HepG2 (cell line): ENCODE measurements at regions not wholly inside any gene's neighbourhood (a gene's known extent, or its start where the extent isn't known, plus 50 kb on each side); places are given as distances from the start of the nearest gene placed in this dataset.

Source experiments
- ATAC-seq: fragments of 200-7000 bp; cut with Tn5 transposase; 3 replicates; pipeline ENCODE4 v1.9.1; 2020; ENCODE audit warnings: mild to moderate bottlenecking, moderate library complexity
- BruUV-seq: library from RNA; stranded (reverse); fragments of 400-500 nt; replicated peaks from 2 replicates; lab custom pipeline; 2021; lab: Mats Ljungman, UMichigan
- CTCF ChIA-PET: fragments of 300-600 bp; formaldehyde crosslinking; extraction: SDS; loops from one replicate; lab custom pipeline; 2021; ENCODE audit warnings: low total read pairs, inconsistent platforms, low intra/inter-chr PET ratio; lab: Yijun Ruan, JAX
- POLR2A ChIA-PET: fragments of 350-600 bp; sonication (Branson Sonifier 250); formaldehyde crosslinking; loops from one replicate; lab custom pipeline; 2020; ENCODE audit warnings: antibody characterized with exemption, inconsistent platforms; lab: Yijun Ruan, JAX
- DNase-seq: peaks from one replicate; pipeline ENCODE4 v3.0.0-alpha.2; 2015; ENCODE audit warnings: low spot score
- FAIRE-seq: peaks from 3 replicates; lab custom pipeline; 2011; peaks lifted over from hg19 to GRCh38; lab: Jason Lieb, UNC
- H2AFZ ChIP-seq: one replicate; pipeline ENCODE4 v1.6.1; 2011; ENCODE audit warnings: low read length, inconsistent platforms
- H3K27ac ChIP-seq: fragments of 300-600 bp; 3 replicates; pipeline ENCODE4 v1.8.0; 2011; ENCODE audit warnings: mixed run types, mild to moderate bottlenecking, mixed read lengths, low read length, inconsistent platforms; ENCODE audit not compliant: insufficient read depth; ENCODE audit errors: extremely low read length
- H3K27me3 ChIP-seq, 2 experiments: fragments of 200-600 bp in 1 of 2; 2 replicates in 1 of 2; 3 replicates in 1 of 2; pipeline versions ENCODE4 v1.6.0 to v1.8.0; 2011; ENCODE audit warnings: low read length in 2 of 2, mild to moderate bottlenecking in 2 of 2, moderate library complexity in 2 of 2, inconsistent platforms in 1 of 2; ENCODE audit not compliant: insufficient read depth in 2 of 2, control insufficient read depth in 1 of 2
- H3K36me3 ChIP-seq, 2 experiments: fragments of 200-600 bp in 1 of 2; replicated peaks in 1 of 2; 2 replicates in 1 of 2; 3 replicates in 1 of 2; pipeline versions ENCODE4 v1.5.1 to v1.8.0; 2011; ENCODE audit warnings: low read length in 2 of 2, inconsistent platforms in 1 of 2; ENCODE audit not compliant: insufficient read depth in 2 of 2, control insufficient read depth in 1 of 2
- H3K4me1 ChIP-seq: 2 replicates; pipeline ENCODE4 v1.5.1; 2012; ENCODE audit warnings: low read length, inconsistent platforms; ENCODE audit not compliant: insufficient read depth
- H3K4me2 ChIP-seq: 2 replicates; pipeline ENCODE4 v1.6.0; 2011; ENCODE audit warnings: low read depth, low read length, inconsistent platforms
- H3K4me3 ChIP-seq, 3 experiments: fragments of 200-600 bp in 1 of 3; sonication (generic), shearing (Covaris generic) in 1 of 3; replicated peaks in 1 of 3; 2 replicates each; pipeline ENCODE4 v1.5.1; 2011 to 2016; ENCODE audit warnings: low read length in 3 of 3, inconsistent platforms in 2 of 3, low read depth in 2 of 3, mild to moderate bottlenecking in 2 of 3, control low read depth in 1 of 3, mixed read lengths in 1 of 3; ENCODE audit not compliant: insufficient read depth in 1 of 3
- H3K79me2 ChIP-seq: one replicate; pipeline ENCODE4 v1.6.1; 2011; ENCODE audit warnings: low read length, inconsistent platforms; ENCODE audit not compliant: insufficient read depth
- H3K9ac ChIP-seq: 2 replicates; pipeline ENCODE4 v1.6.0; 2011; ENCODE audit warnings: mild to moderate bottlenecking, low read depth, low read length, inconsistent platforms; ENCODE audit not compliant: insufficient read depth
- H3K9me3 ChIP-seq: 2 replicates; pipeline ENCODE4 v1.5.1; 2012; ENCODE audit warnings: mild to moderate bottlenecking, low read length
- H4K20me1 ChIP-seq: 2 replicates; pipeline ENCODE4 v1.6.0; 2011; ENCODE audit warnings: inconsistent platforms, mild to moderate bottlenecking, low read length, moderate library complexity; ENCODE audit not compliant: insufficient read depth
- JDP2 ChIP-seq: sonication (generic); formaldehyde crosslinking; IDR thresholded peaks from 2 replicates; pipeline ENCODE4 v1.8.1; 2022; ENCODE audit warnings: missing genetic modification reagents, borderline replicate concordance
- SIX1 ChIP-seq: sonication (generic); formaldehyde crosslinking; IDR thresholded peaks from 2 replicates; pipeline ENCODE4 v1.4.0; 2020; ENCODE audit warnings: missing genetic modification reagents, borderline replicate concordance
- ZBTB40 ChIP-seq, 2 experiments: fragments of 450-650 bp in 1 of 2; sonication (generic) in 1 of 2; formaldehyde crosslinking in 1 of 2; IDR thresholded peaks; 2 replicates each; pipeline versions ENCODE4 v1.6.1 to v1.8.0; 2016 to 2022; ENCODE audit warnings: antibody characterized with exemption in 1 of 2, mild to moderate bottlenecking in 1 of 2, missing genetic modification reagents in 1 of 2
- ZFP41 ChIP-seq: sonication (generic); formaldehyde crosslinking; IDR thresholded peaks from 2 replicates; pipeline ENCODE4 v1.4.0; 2020; ENCODE audit warnings: mild to moderate bottlenecking, missing genetic modification reagents, borderline replicate concordance
- ZNF282 ChIP-seq: fragments of 450-650 bp; IDR thresholded peaks from 2 replicates; pipeline ENCODE4 v1.6.1; 2018; ENCODE audit not compliant: partially characterized antibody
- ZNF713 ChIP-seq: sonication (generic); formaldehyde crosslinking; IDR thresholded peaks from 2 replicates; pipeline ENCODE4 v1.4.0; 2020; ENCODE audit warnings: mild to moderate bottlenecking, missing genetic modification reagents
- WGBS: methylation state at CpG from one replicate; pipeline ENCODE4 v1.1.6; 2017; ENCODE audit warnings: low lambda C conversion rate; 5-methylcytosine and 5-hydroxymethylcytosine counted together
- in situ Hi-C: cut with HindIII; loops from 2 replicates; pipeline ENCODE4 v1.10.0; 2017; ENCODE audit warnings: low pct_unique_long_range_greater_than_20kb; ENCODE audit not compliant: extremely low pct_ligation_motif_present
- intact Hi-C: fragments of 100-400 bp; cut with micrococcal nuclease; formaldehyde crosslinking; loops from one replicate; pipeline ENCODE4 v1.10.0; 2022; ENCODE audit not compliant: unreplicated experiment

GRCh38 chr9:91486699-91487497, 63.3 kb upstream of the NFIL3 start:
- Histone ChIP-seq H3K79me2 (no peaks in the 10 kb centered on the region), H4K20me1 (no peaks in the 10 kb centered on the region), H3K9me3 (no peaks in the 10 kb centered on the region), H3K27me3 (peaks cover 3 to 41% of the 10 kb centered on the region in 2 experiments; a peak in 3 of 5 replicates), H3K27ac (no peak overlapping the region), H3K9ac (no peak overlapping the region), H3K4me2 (no peak overlapping the region), H3K4me1 (no peaks in the 10 kb centered on the region), H3K4me3 (no peak overlapping the region), H3K36me3 (no peaks in the 10 kb centered on the region), H2AFZ (no peak overlapping the region)
- in situ Hi-C loops (no loop called here), intact Hi-C loops (no loop called here)
- no TSS peak for BruUV-seq
- POLR2A ChIA-PET: no interaction called here
- TF ChIP-seq SIX1 (CRISPR knock-in tag) (no peak), ZFP41 (CRISPR knock-in tag) (no peak), ZNF713 (CRISPR knock-in tag) (no peak), JDP2 (CRISPR knock-in tag) (no peak), ZNF282 (no peak), ZBTB40 (IDR thresholded peaks at IDR 0.05) (no peak), ZBTB40 (CRISPR knock-in tag; IDR thresholded peaks at IDR 0.05) (no peak)
- CTCF ChIA-PET: no interaction called here
- FAIRE-seq (no peak), DNase-seq (no peak), ATAC-seq (no peak)
- WGBS: 23% methylated on average over 6 of the region's 6 CpGs
